MCF 10A (cell line): ENCODE measurements at regions not wholly inside any gene's neighbourhood (a gene's known extent, or its start where the extent isn't known, plus 50 kb on each side); places are given as distances from the start of the nearest gene placed in this dataset.

ENCODE experiments used
- BruUV-seq: library from RNA; stranded (reverse); fragments of 400-500 nt; replicated peaks from 2 replicates; lab custom pipeline; 2021; lab: Mats Ljungman, UMichigan
- CTCF ChIA-PET: fragments of 300-600 bp; sonication (Branson Sonifier 250); formaldehyde crosslinking; extraction: SDS; loops from one replicate; lab custom pipeline; 2021; ENCODE audit warnings: antibody characterized with exemption, inconsistent platforms; lab: Yijun Ruan, JAX
- POLR2A ChIA-PET: fragments of 300-600, 350-650 bp; sonication (Branson Sonifier 250); formaldehyde crosslinking; extraction: SDS; loops from one replicate; lab custom pipeline; 2020; ENCODE audit warnings: antibody characterized with exemption, inconsistent platforms; lab: Yijun Ruan, JAX
- DNase-seq: peaks from one replicate; pipeline ENCODE4 v3.0.0-alpha.2; 2018; ENCODE audit not compliant: unreplicated experiment
- H3K27ac Mint-ChIP-seq: one replicate; pipeline ENCODE4 v1.8.0; 2022; ENCODE audit warnings: mild to moderate bottlenecking, low read depth, mixed read lengths; ENCODE audit not compliant: unreplicated experiment
- H3K27me3 Mint-ChIP-seq: one replicate; pipeline ENCODE4 v1.8.0; 2022; ENCODE audit warnings: mixed read lengths; ENCODE audit not compliant: insufficient read depth, unreplicated experiment
- H3K36me3 Mint-ChIP-seq: one replicate; pipeline ENCODE4 v1.8.0; 2022; ENCODE audit warnings: mild to moderate bottlenecking, moderate library complexity, mixed read lengths; ENCODE audit not compliant: insufficient read depth, unreplicated experiment
- H3K4me1 Mint-ChIP-seq: one replicate; pipeline ENCODE4 v1.8.0; 2022; ENCODE audit warnings: mixed read lengths; ENCODE audit not compliant: insufficient read depth, unreplicated experiment
- H3K4me3 Mint-ChIP-seq: one replicate; pipeline ENCODE4 v1.8.0; 2022; ENCODE audit warnings: mild to moderate bottlenecking, moderate library complexity, mixed read lengths; ENCODE audit not compliant: unreplicated experiment
- H3K9me3 Mint-ChIP-seq: one replicate; pipeline ENCODE4 v1.8.0; 2022; ENCODE audit warnings: mixed read lengths; ENCODE audit not compliant: unreplicated experiment
- intact Hi-C: fragments of 100-400 bp; cut with micrococcal nuclease; formaldehyde crosslinking; loops from 2 replicates; pipeline ENCODE4 v1.14.1; 2022
- TF ChIP-seq, protein P1 (sequence below): fragments of 200-600 bp; IDR thresholded peaks from one replicate; pipeline ENCODE4 v1.8.0; 2022; ENCODE audit warnings: antibody characterized with exemption, mild to moderate bottlenecking; ENCODE audit not compliant: unreplicated experiment

DNA sequence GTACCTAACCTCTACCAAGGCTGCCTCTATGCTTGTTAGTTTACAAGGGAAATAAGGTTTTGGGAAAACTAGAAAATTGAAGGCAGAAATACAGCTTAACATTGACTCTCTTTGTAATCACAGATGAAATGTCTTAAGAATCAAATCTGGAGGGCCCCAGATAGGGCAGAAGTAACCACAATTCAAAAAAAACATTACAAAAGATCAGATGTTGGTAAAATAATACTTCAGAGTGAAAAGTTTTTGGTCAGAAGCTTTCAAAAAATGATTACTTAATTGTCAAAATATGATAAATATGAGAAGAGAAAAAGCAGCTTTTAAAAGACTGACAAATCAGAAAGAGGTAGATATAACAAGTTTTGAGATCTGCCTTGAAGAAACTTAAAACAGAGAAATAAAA is 425.1 kb upstream of the NECTIN3 start:
- intact Hi-C loops = no loop called here
- no TSS peak for BruUV-seq
- Mint-ChIP-seq H3K36me3 (no peaks in the 10 kb centered on the region), H3K27me3 (no peaks in the 10 kb centered on the region), H3K4me3 (no peak overlapping the region), H3K4me1 (peaks cover 5% of the 10 kb centered on the region), H3K9me3 (no peaks in the 10 kb centered on the region), H3K27ac (no peak overlapping the region)
- POLR2A ChIA-PET = no interaction called here
- no peak for DNase-seq
- TF ChIP-seq, protein P1, sequence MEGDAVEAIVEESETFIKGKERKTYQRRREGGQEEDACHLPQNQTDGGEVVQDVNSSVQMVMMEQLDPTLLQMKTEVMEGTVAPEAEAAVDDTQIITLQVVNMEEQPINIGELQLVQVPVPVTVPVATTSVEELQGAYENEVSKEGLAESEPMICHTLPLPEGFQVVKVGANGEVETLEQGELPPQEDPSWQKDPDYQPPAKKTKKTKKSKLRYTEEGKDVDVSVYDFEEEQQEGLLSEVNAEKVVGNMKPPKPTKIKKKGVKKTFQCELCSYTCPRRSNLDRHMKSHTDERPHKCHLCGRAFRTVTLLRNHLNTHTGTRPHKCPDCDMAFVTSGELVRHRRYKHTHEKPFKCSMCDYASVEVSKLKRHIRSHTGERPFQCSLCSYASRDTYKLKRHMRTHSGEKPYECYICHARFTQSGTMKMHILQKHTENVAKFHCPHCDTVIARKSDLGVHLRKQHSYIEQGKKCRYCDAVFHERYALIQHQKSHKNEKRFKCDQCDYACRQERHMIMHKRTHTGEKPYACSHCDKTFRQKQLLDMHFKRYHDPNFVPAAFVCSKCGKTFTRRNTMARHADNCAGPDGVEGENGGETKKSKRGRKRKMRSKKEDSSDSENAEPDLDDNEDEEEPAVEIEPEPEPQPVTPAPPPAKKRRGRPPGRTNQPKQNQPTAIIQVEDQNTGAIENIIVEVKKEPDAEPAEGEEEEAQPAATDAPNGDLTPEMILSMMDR = no peak
- CTCF ChIA-PET = interaction anchor here (0.7 kb wide), 1 partner anchor 132 kb away, joined by 3 read pairs; no protein-coding TSS in a partner anchor

DNA sequence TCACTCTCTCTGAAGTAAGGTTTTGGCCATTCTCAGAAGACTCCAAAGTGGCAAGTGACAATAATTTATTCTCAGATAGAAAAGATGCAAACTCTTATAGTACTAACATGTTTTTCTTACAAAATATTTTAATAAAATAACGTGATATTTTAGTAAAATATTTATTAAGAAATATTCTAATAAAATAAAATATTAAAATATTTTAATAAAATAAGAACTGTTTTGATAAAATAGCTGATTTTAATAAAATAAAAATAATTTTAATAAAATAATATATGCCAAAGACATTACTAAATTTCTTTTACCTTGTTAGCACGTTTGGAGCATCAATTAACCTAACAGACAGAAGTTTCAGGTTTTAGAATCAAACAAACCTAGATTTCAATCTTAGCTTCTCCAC is 424.0 kb upstream of the NECTIN3 start:
- ChIA-PET POLR2A (no interaction called here), CTCF (no interaction called here)
- no peak overlapping the region for H3K4me3 Mint-ChIP-seq
- TF ChIP-seq, protein P1 = no peak
- H3K27me3 Mint-ChIP-seq = no peaks in the 10 kb centered on the region
- peaks cover 5% of the 10 kb centered on the region for H3K4me1 Mint-ChIP-seq
- DNase-seq = no peak
- no peak overlapping the region for H3K27ac Mint-ChIP-seq
- BruUV-seq = no TSS peak
- H3K9me3 Mint-ChIP-seq = no peaks in the 10 kb centered on the region
- intact Hi-C loops = no loop called here
- H3K36me3 Mint-ChIP-seq = no peaks in the 10 kb centered on the region

DNA sequence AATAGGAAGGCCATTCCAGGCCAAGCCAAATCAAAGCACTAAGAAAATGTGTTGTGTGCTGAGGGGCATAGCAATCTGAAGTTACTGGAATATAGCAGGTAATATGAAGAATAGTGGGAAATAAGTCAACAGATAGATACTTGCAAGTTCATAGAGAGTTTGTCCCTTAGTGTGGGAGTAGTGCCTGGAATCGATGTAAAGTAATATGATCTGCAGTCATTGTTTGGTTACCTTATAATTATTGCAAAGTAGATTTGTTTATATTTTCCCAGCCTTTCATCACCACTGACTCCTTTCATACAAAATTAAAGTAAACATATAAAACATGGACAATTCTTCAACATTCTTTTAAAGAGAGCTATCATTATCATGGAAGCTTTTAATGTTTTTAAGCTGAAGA is 420.9 kb upstream of the NECTIN3 start:
- TF ChIP-seq, protein P1 = no peak
- Mint-ChIP-seq H3K9me3 (no peaks in the 10 kb centered on the region), H3K27me3 (no peaks in the 10 kb centered on the region), H3K36me3 (no peaks in the 10 kb centered on the region), H3K27ac (no peak overlapping the region), H3K4me3 (no peak overlapping the region), H3K4me1 (peaks cover 5% of the 10 kb centered on the region)
- intact Hi-C loops = no loop called here
- BruUV-seq = no TSS peak
- ChIA-PET CTCF (interaction anchor here (0.9 kb wide), 1 partner anchor 188 kb away, joined by 4 read pairs; no protein-coding TSS in a partner anchor), POLR2A (no interaction called here)
- DNase-seq = no peak

DNA sequence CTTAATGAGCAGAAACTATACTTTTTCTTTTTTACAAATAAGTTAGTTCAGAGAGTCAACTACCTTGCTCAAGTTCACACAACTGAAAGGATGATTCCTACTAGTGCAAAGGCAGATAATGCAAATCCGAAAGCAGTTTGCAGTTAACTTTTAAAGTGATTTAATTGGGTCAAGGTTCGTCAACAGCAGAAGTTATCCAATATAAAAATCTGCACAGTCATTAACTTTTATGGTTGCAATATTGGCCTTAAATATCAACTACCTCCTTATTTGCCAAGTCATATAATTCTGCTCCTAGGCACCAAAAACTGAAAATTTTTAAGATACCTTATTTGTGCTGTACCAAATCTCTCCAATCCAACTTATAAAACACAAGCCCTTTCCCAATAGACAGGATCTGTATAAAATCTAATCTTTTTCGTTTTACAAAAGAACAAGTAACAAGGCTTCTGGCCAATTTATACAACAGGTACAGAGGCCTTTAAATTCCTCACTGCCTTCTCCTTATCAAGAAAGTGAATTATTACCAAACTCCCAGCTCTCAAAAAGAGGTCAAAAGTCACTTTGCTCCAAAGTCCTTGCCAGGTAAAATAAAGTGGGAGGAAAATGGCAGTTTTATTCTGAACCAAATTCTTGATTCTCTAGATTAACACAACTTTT is 416.6 kb upstream of the NECTIN3 start:
- TF ChIP-seq, protein P1 = no peak
- H3K9me3 Mint-ChIP-seq = no peaks in the 10 kb centered on the region
- H3K27me3 Mint-ChIP-seq = no peaks in the 10 kb centered on the region
- H3K27ac Mint-ChIP-seq = no peak overlapping the region
- no peak overlapping the region for H3K4me3 Mint-ChIP-seq
- intact Hi-C loops = no loop called here
- no peak for DNase-seq
- ChIA-PET CTCF (interaction anchor here (0.6 kb wide), 1 partner anchor 13 kb away, joined by 5 read pairs; no protein-coding TSS in a partner anchor), POLR2A (no interaction called here)
- peaks cover 5% of the 10 kb centered on the region for H3K4me1 Mint-ChIP-seq
- H3K36me3 Mint-ChIP-seq = no peaks in the 10 kb centered on the region
- no TSS peak for BruUV-seq
